Large intestine (tissue), 3 donors: ENCODE measurements at regions not wholly inside any gene's neighbourhood (a gene's known extent, or its start where the extent isn't known, plus 50 kb on each side); places are given as distances from the start of the nearest gene placed in this dataset.

Experiments
- DNase-seq, 2 donors: peaks; one replicate each; pipeline versions ENCODE4 v3.0.0 to v3.0.0-alpha.2; 2013
- H3K27ac ChIP-seq: one replicate; pipeline ENCODE4 v1.5.1; 2013; ENCODE audit warnings: low read length
- H3K27me3 ChIP-seq: 2 replicates; pipeline ENCODE4 v1.6.1; 2013; ENCODE audit warnings: low read length; ENCODE audit not compliant: control insufficient read depth, insufficient read depth
- H3K36me3 ChIP-seq: 2 replicates; pipeline ENCODE4 v1.6.1; 2013; ENCODE audit warnings: low read length; ENCODE audit not compliant: control insufficient read depth, insufficient read depth
- H3K4me1 ChIP-seq: one replicate; pipeline ENCODE4 v1.6.1; 2013; ENCODE audit warnings: low read length; ENCODE audit not compliant: control insufficient read depth, insufficient read depth
- H3K4me3 ChIP-seq: one replicate; pipeline ENCODE4 v1.5.1; 2013; ENCODE audit warnings: low read length
- H3K9me3 ChIP-seq: one replicate; pipeline ENCODE4 v1.6.1; 2013; ENCODE audit warnings: mild to moderate bottlenecking, low read depth, low read length, moderate library complexity; ENCODE audit not compliant: control insufficient read depth
- WGBS: methylation state at CpG from one replicate; pipeline ENCODE4 v1.1.5; 2013; ENCODE audit warnings: low lambda C conversion rate; ENCODE audit not compliant: insufficient coverage; 5-methylcytosine and 5-hydroxymethylcytosine counted together

DNA sequence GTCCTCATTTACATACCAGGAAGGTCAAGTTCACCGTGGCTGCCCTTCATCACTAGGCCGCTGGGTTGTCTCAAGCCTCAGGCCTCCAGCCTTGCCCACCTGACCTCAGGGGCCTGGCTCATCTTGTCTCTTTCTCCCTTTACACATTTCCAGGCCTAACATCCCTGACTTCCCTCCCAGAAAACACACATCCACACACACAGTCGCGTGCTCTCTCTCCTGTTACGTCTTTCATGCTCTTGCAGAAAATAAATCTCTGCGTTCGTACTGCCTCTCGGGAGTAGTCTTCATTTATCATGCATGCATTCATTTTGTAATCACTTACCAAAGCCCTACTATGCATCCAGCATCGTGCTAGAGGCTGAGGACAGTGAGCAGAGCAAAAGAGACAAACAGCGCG, 220.0 kb upstream of the PWP1 start:
- Histone ChIP-seq H3K36me3 (no peaks in the 10 kb centered on the region), H3K27ac (no peak overlapping the region), H3K27me3 (no peaks in the 10 kb centered on the region), H3K4me3 (no peak overlapping the region), H3K4me1 (no peaks in the 10 kb centered on the region), H3K9me3 (no peaks in the 10 kb centered on the region)
- no peak for DNase-seq
- no CpG with 5 or more reads among the region's 11 CpGs for WGBS

- Histone ChIP-seq H3K36me3 (no peaks in the 10 kb centered on the region), H3K27ac (no peak overlapping the region), H3K9me3 (no peaks in the 10 kb centered on the region), H3K4me3 (no peak overlapping the region), H3K27me3 (no peaks in the 10 kb centered on the region), H3K4me1 (no peaks in the 10 kb centered on the region)
- no peak for DNase-seq
- WGBS = 50% methylated on average over 2 of the region's 6 CpGs
Measured at GRCh38 chr12:107467716-107468115, 217.9 kb upstream of the PWP1 start.

DNA sequence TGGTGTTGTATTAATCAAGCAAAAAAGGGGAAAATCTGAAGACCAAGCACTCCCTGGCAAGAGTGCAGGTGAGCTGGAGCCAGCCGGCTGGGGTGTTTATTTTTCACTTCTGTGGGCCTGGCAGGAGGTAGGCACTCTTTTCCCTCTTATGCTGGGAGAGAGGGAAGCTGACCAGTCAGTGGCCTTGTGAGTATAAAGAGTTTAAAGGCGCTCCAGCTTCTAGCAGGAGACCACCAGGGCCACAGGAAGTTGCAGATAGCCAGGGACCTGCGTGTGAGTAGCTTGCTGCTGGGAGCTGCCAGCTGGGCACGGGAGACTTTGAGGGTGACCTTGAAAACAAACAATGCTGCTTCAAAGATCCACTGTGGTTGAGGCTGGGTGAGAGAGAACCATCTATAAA, 217.4 kb upstream of the PWP1 start:
- Histone ChIP-seq H3K27ac (no peak overlapping the region), H3K27me3 (no peaks in the 10 kb centered on the region), H3K36me3 (no peaks in the 10 kb centered on the region), H3K9me3 (no peaks in the 10 kb centered on the region), H3K4me1 (no peaks in the 10 kb centered on the region), H3K4me3 (no peak overlapping the region)
- WGBS = no CpG with 5 or more reads among the region's 4 CpGs
- no peak for DNase-seq

GRCh38 chr12:107469011-107469410, 216.6 kb upstream of the PWP1 start:
- no peak for DNase-seq
- no peaks in the 10 kb centered on the region for H3K36me3 ChIP-seq
- WGBS = no CpG with 5 or more reads among the region's 4 CpGs
- H3K4me1 ChIP-seq = no peaks in the 10 kb centered on the region
- no peak overlapping the region for H3K27ac ChIP-seq
- no peak overlapping the region for H3K4me3 ChIP-seq
- H3K27me3 ChIP-seq = no peaks in the 10 kb centered on the region
- no peaks in the 10 kb centered on the region for H3K9me3 ChIP-seq

DNA sequence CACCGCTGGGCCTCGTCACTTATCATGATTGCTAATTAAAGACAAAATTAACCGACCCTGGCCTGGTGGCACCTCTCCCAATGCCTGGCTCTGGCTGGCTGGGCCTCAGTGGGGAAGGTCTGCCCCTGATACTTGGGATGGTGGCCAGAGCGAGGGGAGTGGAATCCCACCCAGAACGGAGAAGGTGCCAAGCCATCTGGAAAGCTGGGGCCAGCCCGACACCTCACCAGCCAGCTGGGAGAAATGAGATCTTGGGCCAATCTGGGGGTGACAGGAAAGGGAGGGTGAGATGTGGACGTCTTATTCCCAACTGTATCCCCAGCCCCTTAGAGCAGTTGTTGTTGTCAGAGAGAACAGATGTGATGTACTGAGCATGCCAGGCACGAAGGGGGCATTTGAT, 215.0 kb upstream of the PWP1 start:
- no peak for DNase-seq
- WGBS = no CpG with 5 or more reads among the region's 8 CpGs
- no peak overlapping the region for H3K4me3 ChIP-seq
- no peaks in the 10 kb centered on the region for H3K4me1 ChIP-seq
- H3K27ac ChIP-seq = no peak overlapping the region
- H3K27me3 ChIP-seq = no peaks in the 10 kb centered on the region
- no peaks in the 10 kb centered on the region for H3K36me3 ChIP-seq
- H3K9me3 ChIP-seq = no peaks in the 10 kb centered on the region

- H3K4me3 ChIP-seq = no peak overlapping the region
- WGBS = 100% methylated on average over 2 of the region's 6 CpGs
- no peak for DNase-seq
- H3K9me3 ChIP-seq = no peaks in the 10 kb centered on the region
- H3K27me3 ChIP-seq = no peaks in the 10 kb centered on the region
- no peaks in the 10 kb centered on the region for H3K4me1 ChIP-seq
- no peaks in the 10 kb centered on the region for H3K36me3 ChIP-seq
- no peak overlapping the region for H3K27ac ChIP-seq
Measured at GRCh38 chr12:107472308-107472707, 213.3 kb upstream of the PWP1 start.

GRCh38 chr12:107474099-107474498, 211.5 kb upstream of the PWP1 start:
- H3K36me3 ChIP-seq = no peaks in the 10 kb centered on the region
- H3K9me3 ChIP-seq = no peaks in the 10 kb centered on the region
- H3K27me3 ChIP-seq = no peaks in the 10 kb centered on the region
- no peaks in the 10 kb centered on the region for H3K4me1 ChIP-seq
- H3K27ac ChIP-seq = no peak overlapping the region
- no peak overlapping the region for H3K4me3 ChIP-seq
- no CpG with 5 or more reads among the region's 9 CpGs for WGBS
- DNase-seq = no peak

DNA sequence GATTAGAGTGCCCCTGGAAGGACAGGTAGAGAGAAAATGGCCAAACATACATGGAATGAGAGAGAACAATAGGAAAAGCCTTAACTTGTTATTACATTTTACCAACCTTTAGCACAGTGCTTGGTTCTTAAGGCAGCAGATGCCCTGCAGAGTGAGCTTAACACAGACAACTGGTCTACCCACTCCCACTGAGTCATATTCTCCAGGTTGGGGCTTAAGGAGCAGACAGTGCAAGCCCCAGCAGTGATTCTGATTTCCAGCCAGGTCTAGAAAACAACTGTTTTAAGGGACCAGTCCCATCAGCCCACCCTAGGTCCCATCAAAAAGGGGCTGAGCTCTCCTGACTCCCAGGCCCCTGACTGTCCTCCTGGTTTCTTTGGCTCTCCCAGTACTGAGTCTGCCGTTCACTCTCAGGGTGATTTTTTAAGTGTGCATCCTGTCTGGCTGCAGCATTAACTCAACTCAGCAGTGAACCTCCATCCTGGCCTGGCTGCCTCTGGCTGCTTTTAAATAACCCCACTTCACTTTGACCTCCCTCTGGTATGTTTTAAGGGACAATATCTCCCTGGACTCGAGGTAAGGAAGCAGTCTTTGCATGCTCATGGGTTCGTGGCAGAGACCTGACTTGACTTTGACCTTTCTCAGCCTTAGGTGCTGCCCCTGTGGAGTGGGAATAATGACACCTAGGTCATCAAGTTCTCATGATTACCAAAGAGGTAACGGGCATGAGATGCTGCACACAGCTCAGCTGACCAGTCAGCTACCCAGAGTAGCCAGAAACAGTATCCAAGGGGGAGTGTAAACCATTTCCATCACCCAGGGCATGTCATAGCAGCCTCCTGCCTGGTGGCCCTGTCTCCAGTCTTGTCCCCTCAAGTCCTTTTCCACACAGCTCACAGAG, 210.7 kb upstream of the PWP1 start:
- no peak overlapping the region for H3K27ac ChIP-seq

GRCh38 chr12:107475900-107476299, 209.7 kb upstream of the PWP1 start:
- no peak for DNase-seq
- Histone ChIP-seq H3K4me1 (no peaks in the 10 kb centered on the region), H3K27me3 (no peaks in the 10 kb centered on the region), H3K27ac (no peak overlapping the region), H3K4me3 (no peak overlapping the region), H3K9me3 (no peaks in the 10 kb centered on the region), H3K36me3 (no peaks in the 10 kb centered on the region)
- no CpG with 5 or more reads among the region's 4 CpGs for WGBS

More for the DNA sequence above, 210.7 kb upstream of the PWP1 start:
- no peaks in the 10 kb centered on the region for H3K27me3 ChIP-seq
- H3K4me3 ChIP-seq = no peak overlapping the region
- DNase-seq = no peak
- no CpG with 5 or more reads among the region's 4 CpGs for WGBS
- H3K36me3 ChIP-seq = no peaks in the 10 kb centered on the region
- no peaks in the 10 kb centered on the region for H3K9me3 ChIP-seq
- H3K4me1 ChIP-seq = no peaks in the 10 kb centered on the region

GRCh38 chr12:107477018-107477417, 208.6 kb upstream of the PWP1 start:
- Histone ChIP-seq H3K36me3 (no peaks in the 10 kb centered on the region), H3K27ac (no peak overlapping the region), H3K27me3 (no peaks in the 10 kb centered on the region), H3K4me3 (no peak overlapping the region), H3K4me1 (no peaks in the 10 kb centered on the region), H3K9me3 (no peaks in the 10 kb centered on the region)
- DNase-seq = no peak
- WGBS = no CpG with 5 or more reads among the region's 7 CpGs
